Activated CD4-positive, CD25-positive, alpha-beta regulatory T cell treated with anti-CD3 and anti-CD28 coated beads, Interleukin-2, amount 50 U/mL, for 72 hours (primary cell): ENCODE measurements at regions not wholly inside any gene's neighbourhood (a gene's known extent, or its start where the extent isn't known, plus 50 kb on each side); places are given as distances from the start of the nearest gene placed in this dataset.
"Not testable (repeated sequence)": the region's sequence is repeated elsewhere in the genome, so short reads cannot be mapped to it uniquely, and the experiment has no call there.

Experiments
- DNase-seq: peaks from one replicate; pipeline ENCODE4 v3.0.0; 2021

DNA sequence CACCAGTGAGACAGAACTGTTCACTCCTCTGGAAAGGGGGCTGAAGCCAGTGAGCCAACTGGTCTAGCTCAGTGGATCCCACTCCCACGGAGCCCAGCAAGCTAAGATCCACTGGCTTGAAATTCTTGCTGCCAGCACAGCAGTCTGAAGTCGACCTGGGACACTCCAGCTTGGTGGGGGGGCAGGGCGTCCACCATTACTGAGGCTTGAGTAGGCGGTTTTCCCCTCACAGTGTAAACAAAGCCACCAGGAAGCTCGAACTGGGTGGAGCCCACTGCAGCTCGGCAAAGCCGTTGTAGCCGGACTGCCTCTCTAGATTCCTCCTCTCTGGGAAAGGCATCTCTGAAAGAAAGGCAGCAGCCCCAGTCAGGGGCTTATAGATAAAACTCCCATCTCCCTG, 52.3 kb upstream of the BBX start:
- DNase-seq: not testable (repeated sequence)
